K562 (cell line): ENCODE measurements at regions not wholly inside any gene's neighbourhood (a gene's known extent, or its start where the extent isn't known, plus 50 kb on each side); places are given as distances from the start of the nearest gene placed in this dataset.

Experiments used
- MAX ChIP-seq: sonication (generic); formaldehyde crosslinking; IDR thresholded peaks from 2 replicates; pipeline ENCODE4 v1.9.0; 2022; ENCODE audit warnings: mild to moderate bottlenecking, missing genetic modification reagents
- REST ChIP-seq, 2 experiments: fragments of 450-650 bp; formaldehyde crosslinking in 1 of 2; IDR thresholded peaks; 2 replicates each; pipeline versions ENCODE4 v1.4.0 to v1.6.1; 2014 to 2020; ENCODE audit warnings: mild to moderate bottlenecking in 2 of 2, borderline replicate concordance in 1 of 2, low read depth in 1 of 2
- RFX7 ChIP-seq: fragments of 250-450 bp; sonication (Bioruptor Pico); IDR thresholded peaks from 2 replicates; pipeline ENCODE4 v1.5.1; 2021; ENCODE audit warnings: mild to moderate bottlenecking
- SIRT6 ChIP-seq: IDR thresholded peaks from one replicate; pipeline ENCODE4 v1.6.1; 2012; ENCODE audit warnings: low read depth, mild to moderate bottlenecking, control low read depth, inconsistent platforms, low read length, moderate library complexity
- ZNF274 ChIP-seq: IDR thresholded peaks from 2 replicates; pipeline ENCODE4 v1.6.1; 2011; ENCODE audit warnings: low read depth, mild to moderate bottlenecking, low read length, moderate library complexity, borderline replicate concordance
- ZNF583 ChIP-seq: fragments of 250-450 bp; sonication (Bioruptor Pico); IDR thresholded peaks from 2 replicates; pipeline ENCODE4 v1.4.0; 2020
- ZNF609 ChIP-seq: sonication (generic); formaldehyde crosslinking; IDR thresholded peaks from 2 replicates; pipeline ENCODE4 v1.8.1; 2023; ENCODE audit warnings: missing genetic modification reagents, mild to moderate bottlenecking, borderline replicate concordance
- TF ChIP-seq, protein P1 (sequence below), 3 experiments: IDR thresholded peaks in 2 of 3; conservative IDR thresholded peaks in 1 of 3; 2 replicates each; pipeline ENCODE4 v1.5.1; 2011 to 2012; ENCODE audit warnings: low read length in 3 of 3, mild to moderate bottlenecking in 3 of 3, control low read depth in 2 of 3, improper control_type of control experiment in 1 of 3, inconsistent platforms in 1 of 3, low read depth in 1 of 3, mixed read lengths in 1 of 3, moderate library complexity in 1 of 3; ENCODE audit not compliant: insufficient read depth in 2 of 3
- TF ChIP-seq, protein P2 (sequence below): fragments of 200-800 bp; sonication (Bioruptor generic); IDR thresholded peaks from 2 replicates; pipeline ENCODE4 v1.6.1; 2016; ENCODE audit warnings: missing genetic modification characterization, missing compliant biosample characterization

- TF ChIP-seq ZNF274 (no peak), ZNF583 (CRISPR knock-in tag) (no peak), RFX7 (CRISPR knock-in tag) (no peak), REST (IDR thresholded peaks at IDR 0.05; ENCODE audit: borderline replicate concordance) (no peak), REST (CRISPR knock-in tag; IDR thresholded peaks at IDR 0.05; ENCODE audit: low read depth) (no peak), MAX (CRISPR knock-in tag) (no peak), ZNF609 (CRISPR knock-in tag) (no peak), SIRT6 (no peak)
- TF ChIP-seq, protein P1, sequence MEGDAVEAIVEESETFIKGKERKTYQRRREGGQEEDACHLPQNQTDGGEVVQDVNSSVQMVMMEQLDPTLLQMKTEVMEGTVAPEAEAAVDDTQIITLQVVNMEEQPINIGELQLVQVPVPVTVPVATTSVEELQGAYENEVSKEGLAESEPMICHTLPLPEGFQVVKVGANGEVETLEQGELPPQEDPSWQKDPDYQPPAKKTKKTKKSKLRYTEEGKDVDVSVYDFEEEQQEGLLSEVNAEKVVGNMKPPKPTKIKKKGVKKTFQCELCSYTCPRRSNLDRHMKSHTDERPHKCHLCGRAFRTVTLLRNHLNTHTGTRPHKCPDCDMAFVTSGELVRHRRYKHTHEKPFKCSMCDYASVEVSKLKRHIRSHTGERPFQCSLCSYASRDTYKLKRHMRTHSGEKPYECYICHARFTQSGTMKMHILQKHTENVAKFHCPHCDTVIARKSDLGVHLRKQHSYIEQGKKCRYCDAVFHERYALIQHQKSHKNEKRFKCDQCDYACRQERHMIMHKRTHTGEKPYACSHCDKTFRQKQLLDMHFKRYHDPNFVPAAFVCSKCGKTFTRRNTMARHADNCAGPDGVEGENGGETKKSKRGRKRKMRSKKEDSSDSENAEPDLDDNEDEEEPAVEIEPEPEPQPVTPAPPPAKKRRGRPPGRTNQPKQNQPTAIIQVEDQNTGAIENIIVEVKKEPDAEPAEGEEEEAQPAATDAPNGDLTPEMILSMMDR (IDR thresholded peaks at IDR 0.05 in 2 of 3, conservative IDR thresholded peaks at IDR 0.05 in 1 of 3; ENCODE audit: insufficient read depth in 2 of 3, low read depth in 1 of 3, low read length in 3 of 3): no peak
- TF ChIP-seq, protein P2, sequence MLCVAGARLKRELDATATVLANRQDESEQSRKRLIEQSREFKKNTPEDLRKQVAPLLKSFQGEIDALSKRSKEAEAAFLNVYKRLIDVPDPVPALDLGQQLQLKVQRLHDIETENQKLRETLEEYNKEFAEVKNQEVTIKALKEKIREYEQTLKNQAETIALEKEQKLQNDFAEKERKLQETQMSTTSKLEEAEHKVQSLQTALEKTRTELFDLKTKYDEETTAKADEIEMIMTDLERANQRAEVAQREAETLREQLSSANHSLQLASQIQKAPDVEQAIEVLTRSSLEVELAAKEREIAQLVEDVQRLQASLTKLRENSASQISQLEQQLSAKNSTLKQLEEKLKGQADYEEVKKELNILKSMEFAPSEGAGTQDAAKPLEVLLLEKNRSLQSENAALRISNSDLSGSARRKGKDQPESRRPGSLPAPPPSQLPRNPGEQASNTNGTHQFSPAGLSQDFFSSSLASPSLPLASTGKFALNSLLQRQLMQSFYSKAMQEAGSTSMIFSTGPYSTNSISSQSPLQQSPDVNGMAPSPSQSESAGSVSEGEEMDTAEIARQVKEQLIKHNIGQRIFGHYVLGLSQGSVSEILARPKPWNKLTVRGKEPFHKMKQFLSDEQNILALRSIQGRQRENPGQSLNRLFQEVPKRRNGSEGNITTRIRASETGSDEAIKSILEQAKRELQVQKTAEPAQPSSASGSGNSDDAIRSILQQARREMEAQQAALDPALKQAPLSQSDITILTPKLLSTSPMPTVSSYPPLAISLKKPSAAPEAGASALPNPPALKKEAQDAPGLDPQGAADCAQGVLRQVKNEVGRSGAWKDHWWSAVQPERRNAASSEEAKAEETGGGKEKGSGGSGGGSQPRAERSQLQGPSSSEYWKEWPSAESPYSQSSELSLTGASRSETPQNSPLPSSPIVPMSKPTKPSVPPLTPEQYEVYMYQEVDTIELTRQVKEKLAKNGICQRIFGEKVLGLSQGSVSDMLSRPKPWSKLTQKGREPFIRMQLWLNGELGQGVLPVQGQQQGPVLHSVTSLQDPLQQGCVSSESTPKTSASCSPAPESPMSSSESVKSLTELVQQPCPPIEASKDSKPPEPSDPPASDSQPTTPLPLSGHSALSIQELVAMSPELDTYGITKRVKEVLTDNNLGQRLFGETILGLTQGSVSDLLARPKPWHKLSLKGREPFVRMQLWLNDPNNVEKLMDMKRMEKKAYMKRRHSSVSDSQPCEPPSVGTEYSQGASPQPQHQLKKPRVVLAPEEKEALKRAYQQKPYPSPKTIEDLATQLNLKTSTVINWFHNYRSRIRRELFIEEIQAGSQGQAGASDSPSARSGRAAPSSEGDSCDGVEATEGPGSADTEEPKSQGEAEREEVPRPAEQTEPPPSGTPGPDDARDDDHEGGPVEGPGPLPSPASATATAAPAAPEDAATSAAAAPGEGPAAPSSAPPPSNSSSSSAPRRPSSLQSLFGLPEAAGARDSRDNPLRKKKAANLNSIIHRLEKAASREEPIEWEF (CRISPR knock-in tag): no peak
These were observed 1646.2 kb upstream of the TENM3 start for GRCh38 chr4:180596888-180597483.
